A172 (cell line): ENCODE measurements at regions not wholly inside any gene's neighbourhood (a gene's known extent, or its start where the extent isn't known, plus 50 kb on each side); places are given as distances from the start of the nearest gene placed in this dataset.

Experiments
- DNase-seq: peaks from one replicate; pipeline ENCODE4 v3.0.0-alpha.2; 2015; ENCODE audit warnings: low spot score

GRCh38 chr13:107912745-107913144, 302.6 kb downstream of the LIG4 start:
- no peak for DNase-seq

GRCh38 chr13:107907065-107907805, 308.1 kb downstream of the LIG4 start:
- no peak for DNase-seq

GRCh38 chr13:107906131-107906530, 309.2 kb downstream of the LIG4 start:
- no peak for DNase-seq

- no peak for DNase-seq
Observed at GRCh38 chr13:107901996-107902562, 313.3 kb downstream of the LIG4 start.

- DNase-seq = no peak
Observed at GRCh38 chr13:107901230-107901629, 314.1 kb downstream of the LIG4 start.

- no peak for DNase-seq
Observed at GRCh38 chr13:107900775-107901174, 314.6 kb downstream of the LIG4 start.

- DNase-seq = no peak
Observed at GRCh38 chr13:107886118-107886517, 329.2 kb downstream of the LIG4 start.

- DNase-seq = no peak
Observed at GRCh38 chr13:107884564-107884963, 330.8 kb downstream of the LIG4 start.

- peak; percentile 57 for DNase-seq
Observed at GRCh38 chr13:107883561-107884175, 331.7 kb downstream of the LIG4 start.

GRCh38 chr13:107882708-107883560, 332.4 kb downstream of the LIG4 start:
- DNase-seq = no peak

- DNase-seq = no peak
Observed at GRCh38 chr13:107881362-107881761, 334.0 kb downstream of the LIG4 start.

GRCh38 chr13:107874456-107874855, 340.9 kb downstream of the LIG4 start:
- DNase-seq = no peak

GRCh38 chr13:107873926-107874325, 341.4 kb downstream of the LIG4 start:
- DNase-seq = no peak

- no peak for DNase-seq
Observed at GRCh38 chr13:107870400-107870799, 344.9 kb downstream of the LIG4 start.

GRCh38 chr13:107867701-107868661, 347.4 kb downstream of the LIG4 start:
- no peak for DNase-seq

- DNase-seq = no peak
Observed at GRCh38 chr13:107866941-107867623, 348.3 kb downstream of the LIG4 start.

GRCh38 chr13:107866032-107866940, 349.1 kb downstream of the LIG4 start:
- DNase-seq = no peak

- no peak for DNase-seq
Observed at GRCh38 chr13:107865643-107866031, 349.7 kb downstream of the LIG4 start.

- no peak for DNase-seq
Observed at GRCh38 chr13:107865318-107865575, 350.1 kb downstream of the LIG4 start.
